GM12874 (cell line): ENCODE measurements at regions not wholly inside any gene's neighbourhood (a gene's known extent, or its start where the extent isn't known, plus 50 kb on each side); places are given as distances from the start of the nearest gene placed in this dataset.

Source experiments
- CTCF ChIP-seq: IDR thresholded peaks from 2 replicates; pipeline ENCODE4 v1.5.1; 2011; ENCODE audit warnings: low read depth, mild to moderate bottlenecking, control low read depth, low read length, moderate library complexity; ENCODE audit not compliant: insufficient read depth

- no peak for TF ChIP-seq CTCF
Observed at GRCh38 chr9:118457171-118458000, 753.2 kb downstream of the TLR4 start.

- TF ChIP-seq CTCF = no peak
Observed at GRCh38 chr9:118459913-118460312, 755.7 kb downstream of the TLR4 start.

GRCh38 chr9:118463419-118463818, 759.2 kb downstream of the TLR4 start:
- TF ChIP-seq CTCF = no peak

- no peak for TF ChIP-seq CTCF
Observed at GRCh38 chr9:118473521-118473920, 769.3 kb downstream of the TLR4 start.

- no peak for TF ChIP-seq CTCF
Observed at GRCh38 chr9:118478752-118479151, 774.5 kb downstream of the TLR4 start.

- TF ChIP-seq CTCF = no peak
Observed at GRCh38 chr9:118482306-118482705, 778.1 kb downstream of the TLR4 start.

- TF ChIP-seq CTCF = no peak
Observed at GRCh38 chr9:118483677-118484076, 779.5 kb downstream of the TLR4 start.
